CD4-positive, alpha-beta T cell (primary cell): ENCODE measurements at regions not wholly inside any gene's neighbourhood (a gene's known extent, or its start where the extent isn't known, plus 50 kb on each side); places are given as distances from the start of the nearest gene placed in this dataset.

Source experiments
- ATAC-seq: fragments of 200-7000 bp; cut with Tn5 transposase; one replicate; pipeline ENCODE4 v1.10.0; 2022; ENCODE audit warnings: mild to moderate bottlenecking; ENCODE audit not compliant: poor library complexity
- CTCF ChIA-PET: fragments of 350-600 bp; sonication (Branson Sonifier 250); formaldehyde crosslinking; loops from one replicate; lab custom pipeline; 2021; ENCODE audit warnings: antibody characterized with exemption, inconsistent platforms; lab: Charles Lee
- POLR2A ChIA-PET: fragments of 350-600 bp; sonication (Branson Sonifier 250); formaldehyde crosslinking; loops from one replicate; lab custom pipeline; 2021; ENCODE audit warnings: antibody characterized with exemption, inconsistent platforms; lab: Charles Lee
- DNase-seq, 14 experiments: peaks; one replicate each; pipeline ENCODE4 v3.0.0-alpha.2; 2013 to 2020; ENCODE audit warnings: mixed read lengths in 2 of 14
- H3K27ac ChIP-seq, 2 donors: one replicate each; pipeline versions ENCODE4 v1.5.1 to v1.7.0; 2013; ENCODE audit warnings: low read length in 2 of 2, low read depth in 1 of 2, mild to moderate bottlenecking in 1 of 2
- H3K27me3 ChIP-seq, 2 experiments: 1 replicate in 1 of 2; 2 replicates in 1 of 2; pipeline versions ENCODE4 v1.6.1 to v1.7.0; 2013; ENCODE audit warnings: low read length in 2 of 2, control low read depth in 1 of 2, mild to moderate bottlenecking in 1 of 2, moderate library complexity in 1 of 2; ENCODE audit not compliant: insufficient read depth in 2 of 2, control insufficient read depth in 1 of 2
- H3K36me3 ChIP-seq: one replicate; pipeline ENCODE4 v1.6.1; 2013; ENCODE audit warnings: low read length, control low read depth; ENCODE audit not compliant: insufficient read depth
- H3K4me1 ChIP-seq: one replicate; pipeline ENCODE4 v1.6.1; 2013; ENCODE audit warnings: low read length, control low read depth; ENCODE audit not compliant: insufficient read depth
- H3K4me3 ChIP-seq: one replicate; pipeline ENCODE4 v1.5.1; 2013; ENCODE audit warnings: mild to moderate bottlenecking, low read length, moderate library complexity
- H3K9me3 ChIP-seq, 2 experiments: 1 replicate in 1 of 2; 2 replicates in 1 of 2; pipeline versions ENCODE4 v1.6.1 to v1.7.0; 2013; ENCODE audit warnings: low read length in 2 of 2, mild to moderate bottlenecking in 2 of 2, control low read depth in 1 of 2, moderate library complexity in 1 of 2; ENCODE audit not compliant: control insufficient read depth in 1 of 2, insufficient read depth in 1 of 2
- H3K27ac Mint-ChIP-seq: one replicate; pipeline ENCODE4 v1.8.0; 2020; ENCODE audit warnings: mixed read lengths
- H3K27me3 Mint-ChIP-seq: one replicate; pipeline ENCODE4 v1.8.0; 2021; ENCODE audit warnings: mixed read lengths
- H3K36me3 Mint-ChIP-seq: one replicate; pipeline ENCODE4 v1.8.0; 2021; ENCODE audit warnings: low read depth, mixed read lengths
- H3K4me1 Mint-ChIP-seq: one replicate; pipeline ENCODE4 v1.8.0; 2021; ENCODE audit warnings: low read depth, mixed read lengths
- H3K4me3 Mint-ChIP-seq: one replicate; pipeline ENCODE4 v1.8.0; 2020; ENCODE audit warnings: mild to moderate bottlenecking, mixed read lengths
- H3K9me3 Mint-ChIP-seq: one replicate; pipeline ENCODE4 v1.8.0; 2020; ENCODE audit warnings: mixed read lengths
- intact Hi-C, 2 experiments: fragments of 100-400 bp; cut with DNase I in 1 of 2; cut with micrococcal nuclease in 1 of 2; formaldehyde crosslinking; loops; one replicate each; pipeline versions ENCODE4 v1.15.1 to v1.9.0; 2023 to 2025; cut with DNase I, micrococcal nuclease
- TF ChIP-seq, protein P1 (sequence below): fragments of 200-600 bp; IDR thresholded peaks from one replicate; pipeline ENCODE4 v1.8.0; 2022; ENCODE audit warnings: antibody characterized with exemption, mild to moderate bottlenecking

DNA sequence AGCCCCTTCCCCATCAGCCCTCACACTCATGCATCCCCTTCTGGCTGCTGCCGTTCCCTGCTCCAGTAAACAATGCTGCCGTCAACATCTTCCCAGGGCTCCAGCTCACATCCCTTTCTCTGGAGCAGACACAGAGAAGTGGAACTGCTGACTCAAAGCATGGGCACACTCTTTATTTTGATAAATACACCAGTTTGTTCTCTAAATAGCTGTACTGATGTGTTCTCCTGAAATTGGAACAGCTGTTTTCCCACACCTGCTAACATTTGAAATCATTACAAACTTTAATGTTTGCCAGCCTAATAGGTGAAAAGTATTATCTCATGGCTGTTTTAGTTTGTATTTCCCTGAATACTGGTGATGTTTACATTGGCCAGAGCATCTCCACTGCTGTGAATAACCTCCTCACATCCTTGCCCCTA lies 102.1 kb upstream of the NXT1 start:
- POLR2A ChIA-PET, result no interaction called here
- Mint-ChIP-seq H3K4me1 (no peaks in the 10 kb centered on the region), H3K9me3 (no peaks in the 10 kb centered on the region), H3K36me3 (no peaks in the 10 kb centered on the region), H3K4me3 (no peak overlapping the region), H3K27ac (no peak overlapping the region), H3K27me3 (peaks cover 20% of the 10 kb centered on the region)
- Histone ChIP-seq H3K4me3 (no peak overlapping the region), H3K4me1 (no peaks in the 10 kb centered on the region), H3K9me3 (peaks cover 0 to 9% of the 10 kb centered on the region in 2 experiments), H3K27ac (no peak overlapping the region), H3K27me3 (peaks cover 0 to 2% of the 10 kb centered on the region in 2 experiments), H3K36me3 (no peaks in the 10 kb centered on the region)
- DNase-seq, result no peak
- TF ChIP-seq, protein P1, sequence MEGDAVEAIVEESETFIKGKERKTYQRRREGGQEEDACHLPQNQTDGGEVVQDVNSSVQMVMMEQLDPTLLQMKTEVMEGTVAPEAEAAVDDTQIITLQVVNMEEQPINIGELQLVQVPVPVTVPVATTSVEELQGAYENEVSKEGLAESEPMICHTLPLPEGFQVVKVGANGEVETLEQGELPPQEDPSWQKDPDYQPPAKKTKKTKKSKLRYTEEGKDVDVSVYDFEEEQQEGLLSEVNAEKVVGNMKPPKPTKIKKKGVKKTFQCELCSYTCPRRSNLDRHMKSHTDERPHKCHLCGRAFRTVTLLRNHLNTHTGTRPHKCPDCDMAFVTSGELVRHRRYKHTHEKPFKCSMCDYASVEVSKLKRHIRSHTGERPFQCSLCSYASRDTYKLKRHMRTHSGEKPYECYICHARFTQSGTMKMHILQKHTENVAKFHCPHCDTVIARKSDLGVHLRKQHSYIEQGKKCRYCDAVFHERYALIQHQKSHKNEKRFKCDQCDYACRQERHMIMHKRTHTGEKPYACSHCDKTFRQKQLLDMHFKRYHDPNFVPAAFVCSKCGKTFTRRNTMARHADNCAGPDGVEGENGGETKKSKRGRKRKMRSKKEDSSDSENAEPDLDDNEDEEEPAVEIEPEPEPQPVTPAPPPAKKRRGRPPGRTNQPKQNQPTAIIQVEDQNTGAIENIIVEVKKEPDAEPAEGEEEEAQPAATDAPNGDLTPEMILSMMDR, result no peak
- intact Hi-C loops, result no loop called here
- CTCF ChIA-PET, result no interaction called here
- ATAC-seq, result no peak

- H3K9me3 Mint-ChIP-seq, result no peaks in the 10 kb centered on the region
- CTCF ChIA-PET, result no interaction called here
- TF ChIP-seq, protein P1, result no peak
- H3K4me1 Mint-ChIP-seq, result no peaks in the 10 kb centered on the region
- DNase-seq, result no peak
- H3K27ac Mint-ChIP-seq, result no peak overlapping the region
- POLR2A ChIA-PET, result no interaction called here
- no peak overlapping the region for H3K4me3 ChIP-seq
- H3K36me3 ChIP-seq, result no peaks in the 10 kb centered on the region
- peaks cover 0 to 10% of the 10 kb centered on the region in 2 experiments for H3K9me3 ChIP-seq
- ATAC-seq, result no peak
- peaks cover 17% of the 10 kb centered on the region for H3K27me3 Mint-ChIP-seq
- H3K36me3 Mint-ChIP-seq, result no peaks in the 10 kb centered on the region
- H3K4me3 Mint-ChIP-seq, result no peak overlapping the region
- H3K27ac ChIP-seq, result no peak overlapping the region
- no peaks in the 10 kb centered on the region for H3K4me1 ChIP-seq
- intact Hi-C loops, result no loop called here
- peaks cover 0 to 2% of the 10 kb centered on the region in 2 experiments for H3K27me3 ChIP-seq
These were observed 103.6 kb upstream of the NXT1 start for GRCh38 chr20:23246717-23247664.

- no peaks in the 10 kb centered on the region for H3K4me1 ChIP-seq
- H3K36me3 ChIP-seq, result no peaks in the 10 kb centered on the region
- no peak overlapping the region for H3K27ac ChIP-seq
- peak in 4 of 14 experiments; percentile 5 to 62 (median 36) for DNase-seq
- Mint-ChIP-seq H3K27me3 (peaks cover 16% of the 10 kb centered on the region), H3K36me3 (no peaks in the 10 kb centered on the region), H3K4me1 (no peaks in the 10 kb centered on the region), H3K4me3 (no peak overlapping the region), H3K27ac (no peak overlapping the region), H3K9me3 (no peaks in the 10 kb centered on the region)
- TF ChIP-seq, protein P1, result no peak
- H3K27me3 ChIP-seq, result peaks cover 0 to 2% of the 10 kb centered on the region in 2 experiments
- peaks cover 0 to 15% of the 10 kb centered on the region in 2 experiments for H3K9me3 ChIP-seq
- ATAC-seq, result no peak
- intact Hi-C loops, result no loop called here
- CTCF ChIA-PET, result no interaction called here
- H3K4me3 ChIP-seq, result no peak overlapping the region
- POLR2A ChIA-PET, result no interaction called here
These were observed 104.9 kb upstream of the NXT1 start for GRCh38 chr20:23245553-23246181.
